Common myeloid progenitor, CD34-positive (primary cell): ENCODE measurements at regions not wholly inside any gene's neighbourhood (a gene's known extent, or its start where the extent isn't known, plus 50 kb on each side); places are given as distances from the start of the nearest gene placed in this dataset.

ENCODE experiments used
- CTCF ChIA-PET: fragments of 350-600 bp; sonication (Branson Sonifier 250); formaldehyde crosslinking; loops from one replicate; lab custom pipeline; 2021; ENCODE audit warnings: antibody characterized with exemption; lab: Charles Lee
- POLR2A ChIA-PET: fragments of 350-600 bp; sonication (Branson Sonifier 250); formaldehyde crosslinking; loops from one replicate; lab custom pipeline; 2021; ENCODE audit warnings: antibody characterized with exemption; lab: Charles Lee
- DNase-seq, 3 donors: peaks; one replicate each; pipeline versions ENCODE4 v3.0.0 to v3.0.0-alpha.2; 2013
- H3K27ac ChIP-seq, 2 experiments: 1 replicate in 1 of 2; 2 replicates in 1 of 2; pipeline ENCODE4 v1.7.0; 2013; ENCODE audit warnings: inconsistent platforms in 2 of 2, low read length in 2 of 2, mild to moderate bottlenecking in 2 of 2, low read depth in 1 of 2, moderate library complexity in 1 of 2; ENCODE audit not compliant: severe bottlenecking in 2 of 2, insufficient read depth in 1 of 2, poor library complexity in 1 of 2
- H3K27me3 ChIP-seq, 5 experiments: replicated peaks in 2 of 5; 1 replicate in 3 of 5; 2 replicates in 2 of 5; pipeline versions ENCODE4 v1.6.1 to v1.7.0; 2013; ENCODE audit warnings: low read length in 4 of 5, mild to moderate bottlenecking in 2 of 5, moderate library complexity in 2 of 5, inconsistent platforms in 1 of 5; ENCODE audit not compliant: insufficient read depth in 5 of 5, control insufficient read depth in 4 of 5
- H3K36me3 ChIP-seq, 4 experiments: 1 replicate in 2 of 4; 2 replicates in 2 of 4; pipeline versions ENCODE4 v1.6.1 to v1.7.0; 2013; ENCODE audit warnings: low read length in 3 of 4, control low read depth in 1 of 4, mild to moderate bottlenecking in 1 of 4; ENCODE audit not compliant: control insufficient read depth in 4 of 4, insufficient read depth in 4 of 4
- H3K4me1 ChIP-seq, 4 experiments: 1 replicate in 3 of 4; 2 replicates in 1 of 4; pipeline versions ENCODE4 v1.6.1 to v1.7.1; 2013; ENCODE audit warnings: low read length in 3 of 4, mild to moderate bottlenecking in 3 of 4, control low read depth in 1 of 4, inconsistent platforms in 1 of 4, moderate library complexity in 1 of 4; ENCODE audit not compliant: control insufficient read depth in 4 of 4, insufficient read depth in 4 of 4; ENCODE audit errors: control extremely low read depth in 1 of 4
- H3K4me3 ChIP-seq, 7 experiments: 1 replicate in 4 of 7; 2 replicates in 3 of 7; pipeline versions ENCODE4 v1.5.1 to v1.7.0; 2013; ENCODE audit warnings: mild to moderate bottlenecking in 7 of 7, low read length in 6 of 7, moderate library complexity in 6 of 7, inconsistent platforms in 2 of 7, low read depth in 2 of 7, control low read depth in 1 of 7; ENCODE audit not compliant: insufficient read depth in 4 of 7, control insufficient read depth in 1 of 7; ENCODE audit errors: extremely low read depth in 1 of 7
- H3K9me3 ChIP-seq, 5 experiments: 1 replicate in 4 of 5; 2 replicates in 1 of 5; pipeline versions ENCODE4 v1.6.1 to v1.7.1; 2013; ENCODE audit warnings: low read length in 4 of 5, mild to moderate bottlenecking in 2 of 5, inconsistent platforms in 1 of 5, low read depth in 1 of 5, moderate library complexity in 1 of 5; ENCODE audit not compliant: control insufficient read depth in 4 of 5, insufficient read depth in 2 of 5; ENCODE audit errors: control extremely low read depth in 1 of 5
- WGBS: methylation state at CpG from one replicate; pipeline ENCODE4 v1.1.5; 2013; ENCODE audit not compliant: insufficient coverage; 5-methylcytosine and 5-hydroxymethylcytosine counted together

- Histone ChIP-seq H3K4me3 (no peak overlapping the region), H3K36me3 (no peaks in the 10 kb centered on the region), H3K27ac (no peak overlapping the region), H3K27me3 (peaks cover 0 to 2% (median 0%) of the 10 kb centered on the region in 5 experiments), H3K9me3 (no peaks in the 10 kb centered on the region), H3K4me1 (peaks cover 0 to 2% (median 0%) of the 10 kb centered on the region in 4 experiments)
- peak in 1 of 3 donors; percentile 10 for DNase-seq
- no CpG with 5 or more reads among the region's 3 CpGs for WGBS
- CTCF ChIA-PET = no interaction called here
- POLR2A ChIA-PET = no interaction called here
Observed at GRCh38 chr9:81394881-81395675, 294.3 kb downstream of the TLE1 start.

- H3K9me3 ChIP-seq = no peaks in the 10 kb centered on the region
- POLR2A ChIA-PET = no interaction called here
- WGBS = 100% methylated on average over 1 of the region's 6 CpGs
- peaks cover 0 to 2% (median 0%) of the 10 kb centered on the region in 4 experiments for H3K4me1 ChIP-seq
- no peaks in the 10 kb centered on the region for H3K36me3 ChIP-seq
- no peak for DNase-seq
- CTCF ChIA-PET = no interaction called here
- peaks cover 0 to 2% (median 0%) of the 10 kb centered on the region in 5 experiments for H3K27me3 ChIP-seq
- no peak overlapping the region for H3K27ac ChIP-seq
- no peak overlapping the region for H3K4me3 ChIP-seq
Observed at GRCh38 chr9:81393985-81394811, 295.1 kb downstream of the TLE1 start.

DNA sequence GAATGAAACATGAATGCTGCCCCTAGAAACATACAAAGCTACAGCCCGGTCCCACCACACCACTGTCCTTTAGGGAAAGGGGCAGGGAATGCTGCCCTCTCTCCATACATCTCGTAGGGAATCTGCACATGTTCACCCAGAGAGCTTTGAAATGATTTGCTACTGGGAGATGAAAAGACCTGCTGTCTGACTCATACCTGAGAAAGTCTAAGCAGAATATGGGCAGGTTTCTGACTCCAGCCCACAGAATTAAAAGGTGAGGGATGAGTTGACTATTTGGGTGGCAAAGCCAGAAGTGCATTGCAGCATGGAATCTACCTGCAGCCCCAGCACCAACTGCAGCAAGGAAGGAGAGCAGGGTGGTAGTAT lies 297.9 kb downstream of the TLE1 start:
- H3K27me3 ChIP-seq = peaks cover 0 to 1% (median 0%) of the 10 kb centered on the region in 5 experiments
- CTCF ChIA-PET = interaction anchor here (1.0 kb wide), 1 partner anchor 18 kb away, joined by 3 read pairs; no protein-coding TSS in a partner anchor
- H3K27ac ChIP-seq = no peak overlapping the region
- 100% methylated on average over 1 of the region's 2 CpGs for WGBS
- POLR2A ChIA-PET = no interaction called here
- no peak for DNase-seq
- no peak overlapping the region for H3K4me3 ChIP-seq
- H3K36me3 ChIP-seq = no peaks in the 10 kb centered on the region
- peaks cover 0 to 2% (median 0%) of the 10 kb centered on the region in 4 experiments for H3K4me1 ChIP-seq
- H3K9me3 ChIP-seq = no peaks in the 10 kb centered on the region

DNA sequence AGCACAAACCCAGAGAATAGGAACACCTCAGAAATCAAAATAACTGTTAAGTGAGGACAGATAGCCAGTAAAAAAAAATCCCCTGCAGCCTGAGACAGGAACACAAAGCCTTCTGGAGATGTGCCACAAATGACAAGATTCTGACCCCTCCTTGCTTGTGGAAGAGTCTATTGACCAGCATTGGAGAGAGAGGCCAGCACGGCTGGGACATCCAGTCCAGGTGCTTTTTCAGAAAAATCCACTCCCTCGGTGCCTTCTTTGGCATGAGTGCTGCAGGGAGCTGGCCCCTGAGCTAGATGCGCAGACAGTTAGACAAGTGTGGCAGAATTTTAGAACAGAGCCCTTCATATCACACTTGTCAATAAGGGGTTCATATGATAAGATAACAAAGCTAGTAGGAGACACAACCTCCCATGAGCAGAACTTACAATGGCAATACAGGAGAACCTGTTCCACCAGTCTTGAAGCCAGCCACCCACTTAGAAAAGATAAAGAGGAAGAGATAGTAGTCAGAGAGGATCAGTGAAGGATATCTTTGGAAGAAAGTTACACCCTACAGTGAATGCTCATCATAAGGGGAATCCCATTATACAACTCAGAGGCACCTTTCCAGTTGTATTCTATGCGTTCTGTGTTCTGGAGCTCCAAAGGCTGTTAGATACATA lies 298.4 kb downstream of the TLE1 start:
- Histone ChIP-seq H3K9me3 (no peaks in the 10 kb centered on the region), H3K4me3 (no peak overlapping the region), H3K27ac (no peak overlapping the region), H3K4me1 (peaks cover 0 to 2% (median 0%) of the 10 kb centered on the region in 4 experiments), H3K27me3 (peaks cover 0 to 1% (median 0%) of the 10 kb centered on the region in 5 experiments), H3K36me3 (no peaks in the 10 kb centered on the region)
- POLR2A ChIA-PET = no interaction called here
- CTCF ChIA-PET = interaction anchor here (1.0 kb wide), 1 partner anchor 17 kb away, joined by 3 read pairs; no protein-coding TSS in a partner anchor
- WGBS = 100% methylated on average over 2 of the region's 4 CpGs
- no peak for DNase-seq

DNA sequence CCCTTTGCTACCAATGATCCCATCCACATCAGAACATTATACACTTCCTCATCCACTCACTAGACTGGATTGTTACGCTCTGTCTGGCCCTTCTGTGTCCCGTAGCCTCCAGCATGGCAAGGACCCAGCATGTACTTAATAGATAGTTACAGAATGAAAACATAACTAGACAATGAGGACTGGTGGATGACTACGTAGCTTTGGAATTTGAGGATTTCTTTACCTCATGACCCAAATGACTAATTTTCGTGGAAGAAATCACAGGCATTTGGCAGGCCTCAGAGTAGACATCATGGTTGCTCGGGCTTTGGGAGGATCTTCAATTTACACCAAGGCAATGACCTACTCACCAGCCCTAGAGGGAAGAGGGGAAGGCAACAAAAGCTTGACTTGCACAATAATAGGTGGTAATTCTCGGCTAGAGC lies 299.8 kb downstream of the TLE1 start:
- no peak overlapping the region for H3K27ac ChIP-seq
- POLR2A ChIA-PET = no interaction called here
- H3K4me1 ChIP-seq = no peaks in the 10 kb centered on the region
- no peaks in the 10 kb centered on the region for H3K36me3 ChIP-seq
- CTCF ChIA-PET = no interaction called here
- no peaks in the 10 kb centered on the region for H3K9me3 ChIP-seq
- H3K27me3 ChIP-seq = peaks cover 0 to 1% (median 0%) of the 10 kb centered on the region in 5 experiments
- WGBS = 82% methylated on average over 2 of the region's 6 CpGs
- no peak overlapping the region for H3K4me3 ChIP-seq
- DNase-seq = no peak

DNA sequence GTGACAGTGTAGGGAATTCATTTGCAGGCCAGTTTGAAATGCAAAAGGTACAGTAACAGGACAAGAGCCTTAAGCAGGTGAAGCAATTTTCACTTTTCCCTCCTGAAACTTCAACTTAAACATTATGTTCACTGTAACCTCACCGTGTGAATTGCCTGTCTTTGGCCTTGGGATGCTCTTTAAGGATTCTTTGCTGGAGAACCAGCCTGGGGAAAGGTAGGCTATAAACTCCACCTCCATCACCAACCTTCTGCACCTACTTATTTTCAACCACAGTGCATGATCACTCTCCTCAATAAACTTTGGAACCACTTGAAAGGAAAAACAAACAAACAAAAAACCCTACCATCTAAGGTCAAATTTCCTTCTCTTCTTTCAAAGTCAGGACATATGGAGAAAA lies 300.5 kb downstream of the TLE1 start:
- no peaks in the 10 kb centered on the region for H3K4me1 ChIP-seq
- H3K27ac ChIP-seq = no peak overlapping the region
- POLR2A ChIA-PET = no interaction called here
- peaks cover 0 to 1% (median 0%) of the 10 kb centered on the region in 5 experiments for H3K27me3 ChIP-seq
- no peak overlapping the region for H3K4me3 ChIP-seq
- 92% methylated on average over 1 of the region's 1 CpG for WGBS
- DNase-seq = no peak
- H3K9me3 ChIP-seq = no peaks in the 10 kb centered on the region
- no peaks in the 10 kb centered on the region for H3K36me3 ChIP-seq
- CTCF ChIA-PET = no interaction called here
